HG02870 (cell line): ENCODE measurements at regions not wholly inside any gene's neighbourhood (a gene's known extent, or its start where the extent isn't known, plus 50 kb on each side); places are given as distances from the start of the nearest gene placed in this dataset.
"Not testable (repeated sequence)": the region's sequence is repeated elsewhere in the genome, so short reads cannot be mapped to it uniquely, and the experiment has no call there.

ENCODE experiments used
- ATAC-seq: cut with Tn5 transposase; IDR thresholded peaks from one replicate; pipeline ENCODE4 v1.9.1; 2021; ENCODE audit warnings: mild to moderate bottlenecking, moderate library complexity; ENCODE audit not compliant: unreplicated experiment

DNA sequence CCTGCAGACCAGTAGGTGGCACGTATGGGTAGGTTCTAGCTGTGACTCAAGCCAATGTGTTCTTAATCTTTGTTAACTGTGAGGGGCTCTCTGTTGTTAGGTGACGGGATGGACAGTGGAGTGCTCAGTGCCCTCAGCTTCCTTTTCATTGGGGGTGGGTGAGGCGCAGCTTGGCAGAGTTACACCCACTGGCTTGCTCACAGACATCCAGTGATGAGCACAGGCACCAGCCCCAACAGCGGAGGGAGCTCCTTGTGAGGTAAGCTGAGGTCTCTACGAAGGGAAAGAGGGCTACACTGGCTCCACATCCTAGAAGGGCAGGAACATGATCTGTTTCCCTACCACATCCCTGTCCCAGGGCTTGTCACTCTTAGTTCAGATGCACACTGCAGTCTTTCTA lies 871.3 kb downstream of the LRRIQ3 start:
- ATAC-seq: no peak

DNA sequence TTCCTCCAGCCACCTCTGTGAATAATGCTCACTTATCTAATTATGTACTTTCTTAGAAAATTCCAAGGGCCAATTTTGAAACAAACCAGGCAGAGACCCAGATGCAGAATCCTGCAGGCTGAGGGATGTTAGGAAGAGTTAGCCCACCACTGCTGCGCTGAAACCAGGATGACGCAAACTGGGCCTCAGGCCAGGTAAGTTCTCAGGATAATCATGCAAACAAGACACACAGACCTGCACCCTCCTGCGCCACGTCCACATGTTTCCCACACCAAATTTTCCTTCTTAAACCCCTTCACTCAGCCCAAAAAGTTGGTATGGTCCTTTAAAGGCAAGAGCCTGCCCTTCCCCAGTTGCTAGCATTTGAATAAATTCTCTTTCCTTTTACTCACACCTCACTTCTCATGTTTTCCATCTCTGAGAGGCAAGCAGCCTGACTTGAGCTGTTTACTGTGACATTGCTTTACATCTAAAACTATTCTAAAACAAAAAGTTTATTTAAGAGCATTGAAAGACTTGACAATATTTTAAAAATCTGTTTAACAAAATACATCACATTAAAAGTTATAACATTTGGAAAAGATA lies 887.1 kb downstream of the LRRIQ3 start:
- ATAC-seq: no peak

DNA sequence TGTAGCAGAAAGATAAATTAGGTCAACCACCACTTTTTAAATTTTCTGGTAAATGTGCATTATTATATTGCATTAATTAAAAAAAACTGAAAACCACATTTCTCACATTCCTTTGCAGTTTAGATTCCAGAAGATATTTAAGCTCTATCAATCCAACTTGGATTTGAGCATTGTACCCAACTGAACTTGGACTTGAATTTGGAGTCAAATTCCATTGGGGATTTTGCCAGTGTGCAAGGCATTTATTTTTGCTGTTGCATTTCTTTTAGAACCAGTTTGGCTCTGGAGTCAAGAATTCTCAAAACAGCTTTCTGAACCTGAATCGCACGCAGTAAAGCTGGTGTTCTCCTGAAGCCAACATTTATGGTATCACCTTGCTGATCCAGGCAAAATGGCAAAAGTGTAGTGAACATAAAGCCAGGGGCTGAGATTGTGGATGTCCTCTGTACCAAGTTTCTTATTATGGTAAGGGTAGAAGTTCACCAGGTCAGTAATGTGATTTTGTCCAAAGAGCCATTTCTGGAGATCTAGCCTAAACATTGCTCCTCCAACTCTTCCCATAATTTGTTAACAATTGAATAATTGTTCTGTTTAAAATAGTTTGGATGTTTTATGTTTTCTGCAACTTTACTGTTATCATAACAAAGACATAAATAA lies 890.9 kb downstream of the LRRIQ3 start:
- no peak for ATAC-seq

DNA sequence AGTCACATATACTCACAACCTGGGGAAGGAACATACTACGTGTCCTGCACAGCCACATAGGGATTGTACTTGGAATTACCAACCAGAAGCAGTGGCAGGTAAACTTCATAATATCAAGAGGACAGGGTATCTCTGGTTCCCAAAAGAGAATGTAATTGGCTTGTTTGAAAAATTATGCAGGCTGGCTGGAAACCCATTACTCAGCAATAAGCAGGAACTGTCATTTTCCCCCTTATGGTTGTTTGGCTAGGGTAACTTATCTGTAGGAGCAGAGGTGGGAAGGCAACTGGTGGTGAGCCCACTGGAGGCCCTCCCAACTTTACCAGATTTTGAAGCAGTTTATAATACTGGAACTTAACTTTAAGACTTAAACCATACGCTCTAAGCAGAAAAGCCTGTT lies 924.1 kb downstream of the LRRIQ3 start:
- no peak for ATAC-seq

DNA sequence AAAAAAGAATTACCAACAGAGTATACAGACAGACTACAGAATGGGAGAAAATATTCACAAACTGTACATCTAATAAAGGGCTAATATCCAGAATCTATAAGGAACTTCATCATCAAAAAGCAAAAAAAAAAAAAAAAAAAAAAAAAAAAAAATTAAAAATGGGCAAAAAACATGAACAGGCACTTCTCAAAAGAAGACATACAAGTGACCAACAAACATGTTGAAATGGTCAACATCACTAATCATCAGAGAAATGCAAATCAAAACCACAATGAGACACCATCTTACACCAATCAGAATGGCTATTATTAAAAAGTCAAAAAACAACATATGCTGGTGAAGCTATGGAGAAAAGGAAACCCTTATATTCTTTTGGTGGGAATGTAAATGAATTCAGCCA lies 952.8 kb downstream of the LRRIQ3 start:
- ATAC-seq: not testable (repeated sequence)

DNA sequence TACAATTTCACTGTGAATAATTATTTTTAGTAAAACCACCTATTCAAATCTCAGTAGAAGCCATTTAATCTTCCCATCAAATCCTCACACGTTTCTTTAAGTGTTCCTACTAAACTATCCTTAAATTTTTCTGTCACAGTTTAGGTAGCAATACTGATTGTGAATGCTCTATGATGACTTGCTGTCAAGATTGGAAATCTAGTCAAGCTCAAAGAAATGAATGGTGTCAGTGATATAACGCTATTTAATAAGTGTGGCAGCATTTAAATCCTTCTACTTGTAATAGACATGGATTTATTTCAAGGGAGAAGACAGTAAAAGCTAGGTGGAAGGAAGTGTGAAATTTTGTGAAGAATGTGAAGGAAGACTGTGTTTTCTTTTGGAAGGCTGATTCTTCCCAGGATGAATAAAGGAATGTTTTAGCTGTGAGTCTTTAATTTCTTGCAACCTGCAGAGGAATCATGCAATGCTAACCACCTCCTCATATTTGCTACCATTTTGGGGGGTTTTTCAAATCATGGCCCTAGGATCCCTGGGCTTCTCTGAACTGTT lies 936.7 kb upstream of the NEGR1 start:
- no peak for ATAC-seq

DNA sequence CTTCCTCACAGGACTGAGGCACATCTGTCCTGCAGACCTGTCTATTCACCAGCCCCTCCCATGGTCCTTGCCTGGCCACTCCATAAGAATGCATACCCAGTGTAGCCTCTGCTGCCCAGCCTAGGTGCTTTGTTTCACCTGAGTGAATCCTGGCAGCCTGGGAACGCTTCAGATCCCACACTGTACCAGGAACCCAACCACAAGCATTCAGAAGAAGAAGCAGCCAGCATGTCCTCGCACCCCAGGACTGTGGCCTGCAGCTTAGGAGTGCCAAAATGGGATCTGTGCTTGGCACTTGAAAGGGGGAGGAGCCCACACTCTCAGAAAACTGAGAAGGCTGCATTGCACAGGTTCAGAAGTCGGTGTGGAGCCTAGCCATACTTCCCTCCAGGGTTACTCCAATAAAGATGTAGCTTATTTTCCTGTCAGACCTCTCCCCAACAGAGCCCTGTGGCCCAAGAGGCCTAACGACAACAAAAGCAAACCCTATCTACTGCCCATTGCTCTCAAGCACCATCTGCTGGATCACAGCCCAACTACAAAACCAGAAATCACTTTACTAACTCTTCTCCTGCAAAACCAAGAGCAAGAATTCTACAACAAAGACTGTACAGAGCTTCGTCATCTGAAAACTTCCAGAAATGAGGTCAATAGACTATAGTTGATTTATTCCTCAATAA lies 923.1 kb upstream of the NEGR1 start:
- ATAC-seq: no peak

DNA sequence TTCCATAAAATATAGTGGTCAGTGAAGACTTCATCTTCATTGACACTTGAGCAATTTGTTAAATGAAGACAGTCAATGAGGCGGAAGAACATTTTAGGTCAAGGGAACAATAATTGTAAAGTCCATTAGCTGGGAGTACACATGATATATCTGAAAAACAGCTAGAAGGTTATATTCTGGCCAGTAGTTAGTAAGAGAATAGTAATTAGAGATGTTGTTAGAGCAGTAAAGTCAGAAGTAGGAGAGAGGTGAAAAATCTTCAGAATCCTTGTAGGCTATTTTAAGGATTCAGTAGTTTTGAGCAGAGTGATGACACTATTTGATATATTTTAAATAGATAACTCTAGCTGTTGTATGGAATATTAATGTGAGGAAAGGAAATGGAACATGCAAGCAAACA lies 915.6 kb upstream of the NEGR1 start:
- no peak for ATAC-seq

DNA sequence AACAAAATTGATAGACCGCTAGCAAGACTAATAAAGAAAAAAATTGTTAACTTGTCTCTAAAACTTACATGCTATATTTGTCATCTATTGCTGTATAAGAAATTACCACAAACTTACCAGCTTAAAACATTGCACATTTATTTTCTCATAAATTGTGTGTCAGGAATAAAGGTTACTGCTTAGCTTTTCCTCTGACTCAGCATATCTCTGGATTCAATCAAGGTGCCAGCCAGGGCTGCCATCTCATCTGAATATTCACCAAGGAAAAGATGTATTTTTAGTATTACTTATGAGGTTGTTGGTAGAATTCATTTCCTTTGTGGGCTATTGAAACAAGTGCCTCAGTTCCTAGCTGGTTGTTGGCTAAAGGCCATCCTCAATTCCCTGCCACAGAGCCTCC lies 912.6 kb upstream of the NEGR1 start:
- ATAC-seq: no peak

DNA sequence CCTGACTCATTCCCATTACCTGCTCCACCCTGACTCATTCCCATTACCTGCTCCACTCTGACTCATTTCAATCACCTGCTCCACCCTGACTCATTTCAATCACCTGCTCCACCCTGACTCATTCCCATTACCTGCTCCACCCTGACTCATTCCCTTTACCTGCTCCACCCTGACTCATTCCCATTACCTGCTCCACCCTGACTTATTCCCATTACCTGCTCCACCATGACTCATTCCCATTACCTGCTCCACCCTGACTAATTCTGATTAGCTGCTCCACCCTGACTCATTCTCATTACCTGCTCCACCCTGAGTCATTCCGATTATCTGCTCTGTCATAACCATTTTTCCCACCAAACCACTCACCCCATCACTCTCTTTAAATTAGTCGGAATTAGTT lies 901.2 kb upstream of the NEGR1 start:
- not testable (repeated sequence) for ATAC-seq

DNA sequence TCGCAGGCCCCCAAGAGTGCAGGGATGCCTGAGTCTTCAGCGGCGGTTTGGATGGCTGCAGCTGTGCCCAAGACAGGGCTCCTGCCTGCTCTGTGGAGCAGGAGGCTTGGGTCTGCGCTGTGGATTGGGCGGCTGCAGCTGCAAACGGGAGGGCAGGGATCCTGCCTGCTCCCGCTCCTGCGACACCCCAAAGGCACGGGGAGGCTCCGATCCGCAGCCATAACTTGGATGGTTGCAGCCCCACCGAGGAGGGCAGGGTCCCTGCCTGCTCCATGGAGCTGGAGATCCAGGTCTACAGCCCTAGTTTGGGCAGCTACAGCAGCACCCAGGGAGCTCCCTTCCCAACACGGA lies 898.8 kb upstream of the NEGR1 start:
- ATAC-seq: no peak

DNA sequence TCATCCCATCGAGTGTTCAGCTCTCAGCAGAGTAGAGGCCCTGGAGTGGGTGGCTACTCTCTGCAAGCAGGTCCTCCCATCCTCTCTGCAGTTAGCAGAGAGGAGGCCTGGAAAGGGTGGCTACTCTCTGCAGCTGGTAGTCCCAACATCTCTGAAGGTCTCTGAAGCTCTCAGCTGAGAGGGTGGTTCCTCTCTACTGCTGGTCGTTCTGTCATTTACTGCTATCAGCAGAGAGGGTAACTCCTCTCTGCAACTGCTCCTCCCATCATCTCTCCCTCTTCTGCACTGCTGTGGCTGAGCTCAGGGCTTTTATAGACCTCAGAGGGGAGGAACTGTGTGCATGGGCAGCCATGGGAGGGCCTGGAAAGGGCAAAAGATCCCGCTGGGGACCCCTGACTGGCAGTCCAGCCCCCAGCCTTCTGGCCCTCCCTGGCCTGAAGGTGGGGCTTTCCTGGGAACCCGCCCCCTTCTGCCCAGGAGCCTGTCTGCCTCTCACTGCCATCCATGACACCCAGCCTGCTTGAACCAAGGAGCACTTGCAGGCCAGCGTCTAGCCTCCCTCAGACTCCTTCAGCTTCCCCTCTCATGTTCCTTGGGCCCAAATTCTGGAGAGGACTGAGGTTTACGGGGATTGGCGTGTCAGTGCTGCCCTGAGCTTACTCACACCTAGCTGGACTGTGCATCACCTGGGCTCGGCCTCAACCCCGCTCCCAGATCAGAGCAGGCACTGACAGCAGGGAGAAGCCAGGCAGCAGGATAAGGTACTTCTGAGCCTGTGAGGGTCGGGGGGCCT lies 898.3 kb upstream of the NEGR1 start:
- ATAC-seq: no peak

DNA sequence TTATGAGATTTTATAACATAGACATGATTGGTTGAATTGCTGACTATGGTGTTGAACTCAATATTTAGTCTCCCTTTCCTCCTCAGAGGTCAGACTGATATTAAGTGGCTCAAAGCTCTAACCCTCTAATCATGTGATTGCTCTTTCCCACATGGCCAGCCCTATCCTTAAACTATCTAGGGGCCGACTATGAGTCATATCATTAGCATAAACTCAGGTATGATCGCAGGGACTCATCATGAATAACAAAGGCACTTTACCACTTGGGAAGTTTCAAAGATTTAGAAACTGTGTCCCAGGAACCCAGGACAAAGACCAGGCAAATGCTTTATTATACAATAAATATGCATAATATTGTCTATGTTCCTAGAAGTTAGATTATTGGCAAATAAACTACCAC lies 894.6 kb upstream of the NEGR1 start:
- ATAC-seq: no peak

DNA sequence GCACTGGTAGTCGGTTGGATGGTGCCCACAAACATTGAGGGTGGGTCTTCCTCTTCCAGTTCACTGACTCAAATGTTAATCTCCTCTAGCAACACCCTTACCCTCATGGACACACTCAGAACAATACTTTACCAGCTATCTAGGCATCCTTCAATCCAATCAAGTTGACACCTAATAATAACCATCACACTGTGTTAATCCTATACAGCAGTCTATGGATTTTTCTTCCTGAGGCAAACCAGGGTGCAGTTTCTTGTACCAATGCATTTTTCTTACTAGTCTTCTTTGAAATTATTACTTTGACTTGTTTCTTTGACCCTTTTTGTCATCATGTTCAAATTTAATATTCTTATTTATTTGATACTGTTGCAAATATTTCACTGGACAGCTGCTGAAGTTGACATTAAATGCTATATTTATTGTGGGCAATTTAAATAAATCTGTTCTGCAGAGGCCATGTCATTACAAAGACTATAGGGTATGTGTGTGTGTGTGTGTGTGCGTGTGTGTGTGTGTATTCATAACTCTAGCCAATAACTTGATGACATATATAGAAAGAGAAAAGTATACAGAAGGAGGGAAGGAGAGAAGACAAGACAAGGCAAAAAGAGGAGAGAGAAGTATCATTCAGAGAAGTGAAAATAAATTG lies 884.8 kb upstream of the NEGR1 start:
- ATAC-seq: no peak

DNA sequence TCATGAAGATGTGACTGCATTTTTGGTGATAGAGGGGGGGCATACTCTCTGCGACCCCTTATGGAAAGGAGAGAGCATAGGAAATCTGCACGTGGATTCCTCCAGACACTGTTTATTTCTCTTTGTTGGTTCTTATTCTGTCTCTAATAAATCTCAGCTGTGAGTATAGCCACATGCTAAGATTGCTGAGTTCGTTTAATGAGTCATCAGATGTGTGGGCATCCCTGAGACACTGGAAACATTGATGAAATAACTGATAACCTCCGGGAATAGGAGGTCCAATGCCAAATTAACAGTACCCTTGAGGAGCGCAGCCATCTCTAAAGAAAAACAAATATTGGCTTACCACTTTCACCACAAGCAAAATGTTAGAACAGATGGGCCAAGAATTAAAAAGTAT lies 880.2 kb upstream of the NEGR1 start:
- ATAC-seq: no peak

DNA sequence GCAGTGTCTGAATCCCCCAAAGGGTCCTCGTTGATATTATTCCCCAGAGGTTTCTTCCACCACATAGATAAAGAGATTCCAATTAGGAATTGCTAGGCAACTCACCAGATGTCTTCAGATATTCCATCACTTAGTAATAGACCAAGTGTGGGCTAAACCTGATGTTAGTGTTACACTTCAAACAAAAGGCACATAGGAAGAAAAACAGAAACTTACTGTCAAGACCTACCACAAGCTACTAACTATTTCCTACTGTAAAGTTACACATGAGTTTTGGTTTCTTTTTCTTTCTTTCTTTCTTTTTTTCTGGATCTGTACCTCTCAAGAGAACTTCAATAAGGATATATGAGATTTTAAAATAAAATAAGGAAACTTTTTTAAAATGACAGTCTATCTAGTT lies 879.1 kb upstream of the NEGR1 start:
- ATAC-seq: no peak

DNA sequence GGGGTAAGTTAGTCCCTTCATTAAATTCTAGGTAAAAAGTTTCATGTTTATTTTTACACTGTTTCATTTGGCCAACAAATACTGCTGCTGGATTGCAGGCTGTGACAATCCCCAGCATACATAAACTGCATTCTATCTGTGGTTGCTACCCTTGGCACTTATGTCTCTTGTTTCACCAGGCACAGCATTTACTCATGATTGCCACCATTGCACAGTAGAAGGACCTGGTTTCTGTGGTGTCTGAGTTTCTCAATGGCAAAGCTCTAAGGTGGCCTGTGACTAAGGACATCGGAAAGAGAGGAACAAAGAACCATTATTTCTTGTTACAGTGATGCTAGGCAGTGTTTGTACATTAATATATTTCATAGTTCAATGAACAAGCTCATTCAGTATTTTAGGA lies 878.4 kb upstream of the NEGR1 start:
- no peak for ATAC-seq

DNA sequence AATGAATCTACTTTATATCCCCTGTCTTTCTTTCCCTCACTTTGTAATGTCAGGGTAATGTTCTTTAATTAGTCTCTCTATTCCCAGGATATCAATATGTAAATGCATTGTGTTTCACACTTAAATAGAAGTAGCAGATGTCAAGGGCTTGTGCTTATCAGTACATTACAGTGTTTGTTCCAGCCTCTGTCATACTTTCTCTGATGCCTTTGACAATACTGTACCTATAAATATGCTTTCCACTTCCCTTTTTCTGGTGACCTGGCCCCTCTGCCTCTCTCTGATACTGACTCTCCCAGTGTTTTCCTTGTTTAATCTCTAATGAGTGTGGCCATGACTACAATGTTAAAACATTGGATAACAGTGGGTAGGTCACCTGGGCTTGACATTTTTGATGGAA lies 862.0 kb upstream of the NEGR1 start:
- no peak for ATAC-seq

DNA sequence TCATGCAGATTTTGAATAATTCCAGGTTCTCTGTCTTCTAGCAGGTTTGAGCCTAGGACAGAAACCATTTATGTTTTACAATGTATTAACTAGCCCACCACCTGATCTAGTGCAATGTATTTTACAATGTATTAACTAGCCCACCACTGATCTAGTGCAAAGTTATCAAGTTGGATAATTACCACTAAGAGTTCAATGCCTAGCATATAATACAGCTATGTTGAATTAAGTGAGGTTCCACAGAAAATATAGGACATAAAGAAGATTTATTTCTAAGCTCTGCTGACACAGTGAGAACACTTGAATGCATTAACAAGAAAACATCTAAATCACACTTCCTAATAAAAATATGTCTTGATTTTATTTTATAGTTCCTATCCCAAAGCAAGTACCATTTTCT lies 854.6 kb upstream of the NEGR1 start:
- ATAC-seq: no peak

DNA sequence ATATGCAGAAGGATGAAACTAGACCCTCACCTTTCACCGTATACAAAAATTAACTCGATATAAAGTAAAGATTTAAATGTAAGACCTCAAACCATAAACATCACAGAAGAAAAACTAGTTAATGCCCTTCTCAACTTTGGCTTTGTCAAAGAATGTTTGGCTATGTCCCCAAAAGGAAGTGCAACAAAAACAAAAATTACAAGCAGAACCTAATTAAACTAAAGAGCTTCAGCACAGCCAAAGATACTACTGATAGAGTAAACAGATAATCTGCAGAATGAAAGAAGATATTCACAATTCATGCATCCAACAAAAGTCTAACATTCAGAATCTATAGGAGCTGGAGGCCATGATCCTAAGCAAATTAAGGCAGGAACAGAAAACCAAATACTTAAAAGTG lies 824.6 kb upstream of the NEGR1 start:
- ATAC-seq: no peak

DNA sequence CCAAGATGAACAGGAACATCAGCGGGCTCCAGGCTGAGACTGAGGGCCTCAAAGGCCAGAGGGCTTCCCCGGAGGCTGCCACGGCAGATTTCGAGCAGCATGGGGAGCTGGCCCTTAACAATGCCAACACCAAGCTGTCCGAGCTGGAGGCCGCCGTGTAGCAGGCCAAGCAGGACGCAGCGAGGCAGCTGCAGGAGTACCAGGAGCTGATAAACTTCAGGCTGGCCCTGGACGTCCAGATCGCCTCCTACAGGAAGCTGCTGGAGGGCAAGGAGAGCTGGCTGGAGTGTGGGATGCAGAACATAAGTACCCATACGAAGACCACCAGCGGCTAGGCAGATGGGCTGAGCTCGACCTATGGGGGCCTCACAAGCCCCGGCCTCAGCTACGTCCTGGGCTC lies 823.4 kb upstream of the NEGR1 start:
- ATAC-seq: no peak
